ENCODE measurements at regions not wholly inside any gene's neighbourhood (a gene's known extent, or its start where the extent isn't known, plus 50 kb on each side); places are given as distances from the start of the nearest gene placed in this dataset.

- ChIA-PET CTCF (ENCODE audit: partially characterized antibody) (no interaction called here), POLR2A (ENCODE audit: partially characterized antibody) (no interaction called here)
- H3K79me2 ChIP-seq (ENCODE audit: control insufficient read depth in 1 of 2, insufficient read depth in 2 of 2, low read length in 2 of 2): no peaks in the 10 kb centered on the region
- H2AFZ ChIP-seq (ENCODE audit: low read length): no peak overlapping the region
- no peak overlapping the region for H2BK15ac ChIP-seq (ENCODE audit: low read length)
- no peak overlapping the region for H3K4me3 ChIP-seq (ENCODE audit: extremely low read depth in 1 of 4, insufficient read depth in 2 of 4, low read depth in 3 of 4, low read length in 4 of 4)
- H3K18ac ChIP-seq (ENCODE audit: extremely low read depth, low read length): no peak overlapping the region
- H2BK20ac ChIP-seq (ENCODE audit: low read length): no peak overlapping the region
- no peak overlapping the region for H3K27ac ChIP-seq (ENCODE audit: low read depth, low read length)
- H2BK12ac ChIP-seq (ENCODE audit: low read depth, low read length): no peak overlapping the region
- no peak overlapping the region for H2BK120ac ChIP-seq (replicated peaks; ENCODE audit: low read depth, low read length)
- DNase-seq (ENCODE audit: low read depth in 1 of 2, low spot score in 2 of 2): no peak
- H3K9ac ChIP-seq (replicated peaks in 1 of 4; ENCODE audit: extremely low read depth in 1 of 4, low read depth in 3 of 4, low read length in 3 of 4): no peak overlapping the region
- no peak overlapping the region for H4K5ac ChIP-seq (ENCODE audit: insufficient read length, low read depth, low read length)
- H3K36me3 ChIP-seq (ENCODE audit: control insufficient read depth in 2 of 4, insufficient read depth in 4 of 4, low read length in 3 of 4): no peaks in the 10 kb centered on the region
- no peak for FAIRE-seq
- no peak overlapping the region for H2BK5ac ChIP-seq (ENCODE audit: low read depth, low read length)
- no peaks in the 10 kb centered on the region for H3K23me2 ChIP-seq (ENCODE audit: low read depth, low read length)
- no peak overlapping the region for H2AK5ac ChIP-seq (ENCODE audit: low read depth, low read length)
- no peak overlapping the region for H4K91ac ChIP-seq (replicated peaks; ENCODE audit: insufficient read length, low read length)
- H4K8ac ChIP-seq (ENCODE audit: extremely low read depth, insufficient read depth, low read length): no peak overlapping the region
- H4K20me1 ChIP-seq (replicated peaks in 1 of 2; ENCODE audit: control insufficient read depth in 1 of 2, insufficient read depth in 2 of 2, low read length in 2 of 2): no peaks in the 10 kb centered on the region
- no peaks in the 10 kb centered on the region for H3K4me1 ChIP-seq (replicated peaks in 1 of 4; ENCODE audit: control insufficient read depth in 3 of 4, insufficient read depth in 4 of 4, low read length in 3 of 4)
- no peaks in the 10 kb centered on the region for H3K9me3 ChIP-seq (ENCODE audit: insufficient read depth in 2 of 2, low read depth in 1 of 2, low read length in 1 of 2)
- no peaks in the 10 kb centered on the region for H3K27me3 ChIP-seq (replicated peaks in 1 of 4; ENCODE audit: control insufficient read depth in 3 of 4, extremely low read depth in 1 of 4, insufficient read depth in 3 of 4, low read length in 3 of 4)
- no peak overlapping the region for H3K23ac ChIP-seq (ENCODE audit: insufficient read length)
- no peaks in the 10 kb centered on the region for H3K79me1 ChIP-seq (ENCODE audit: low read depth, low read length)
- H3K4me2 ChIP-seq (ENCODE audit: insufficient read depth in 1 of 2, low read depth in 2 of 2, low read length in 2 of 2): no peak overlapping the region
- no peak overlapping the region for H3K14ac ChIP-seq (ENCODE audit: insufficient read length)
- H3K56ac ChIP-seq (replicated peaks; ENCODE audit: insufficient read length, low read depth, low read length): no peak overlapping the region
- H3K4ac ChIP-seq (replicated peaks; ENCODE audit: insufficient read length, low read depth, low read length): no peak overlapping the region
- TF ChIP-seq, protein P1, sequence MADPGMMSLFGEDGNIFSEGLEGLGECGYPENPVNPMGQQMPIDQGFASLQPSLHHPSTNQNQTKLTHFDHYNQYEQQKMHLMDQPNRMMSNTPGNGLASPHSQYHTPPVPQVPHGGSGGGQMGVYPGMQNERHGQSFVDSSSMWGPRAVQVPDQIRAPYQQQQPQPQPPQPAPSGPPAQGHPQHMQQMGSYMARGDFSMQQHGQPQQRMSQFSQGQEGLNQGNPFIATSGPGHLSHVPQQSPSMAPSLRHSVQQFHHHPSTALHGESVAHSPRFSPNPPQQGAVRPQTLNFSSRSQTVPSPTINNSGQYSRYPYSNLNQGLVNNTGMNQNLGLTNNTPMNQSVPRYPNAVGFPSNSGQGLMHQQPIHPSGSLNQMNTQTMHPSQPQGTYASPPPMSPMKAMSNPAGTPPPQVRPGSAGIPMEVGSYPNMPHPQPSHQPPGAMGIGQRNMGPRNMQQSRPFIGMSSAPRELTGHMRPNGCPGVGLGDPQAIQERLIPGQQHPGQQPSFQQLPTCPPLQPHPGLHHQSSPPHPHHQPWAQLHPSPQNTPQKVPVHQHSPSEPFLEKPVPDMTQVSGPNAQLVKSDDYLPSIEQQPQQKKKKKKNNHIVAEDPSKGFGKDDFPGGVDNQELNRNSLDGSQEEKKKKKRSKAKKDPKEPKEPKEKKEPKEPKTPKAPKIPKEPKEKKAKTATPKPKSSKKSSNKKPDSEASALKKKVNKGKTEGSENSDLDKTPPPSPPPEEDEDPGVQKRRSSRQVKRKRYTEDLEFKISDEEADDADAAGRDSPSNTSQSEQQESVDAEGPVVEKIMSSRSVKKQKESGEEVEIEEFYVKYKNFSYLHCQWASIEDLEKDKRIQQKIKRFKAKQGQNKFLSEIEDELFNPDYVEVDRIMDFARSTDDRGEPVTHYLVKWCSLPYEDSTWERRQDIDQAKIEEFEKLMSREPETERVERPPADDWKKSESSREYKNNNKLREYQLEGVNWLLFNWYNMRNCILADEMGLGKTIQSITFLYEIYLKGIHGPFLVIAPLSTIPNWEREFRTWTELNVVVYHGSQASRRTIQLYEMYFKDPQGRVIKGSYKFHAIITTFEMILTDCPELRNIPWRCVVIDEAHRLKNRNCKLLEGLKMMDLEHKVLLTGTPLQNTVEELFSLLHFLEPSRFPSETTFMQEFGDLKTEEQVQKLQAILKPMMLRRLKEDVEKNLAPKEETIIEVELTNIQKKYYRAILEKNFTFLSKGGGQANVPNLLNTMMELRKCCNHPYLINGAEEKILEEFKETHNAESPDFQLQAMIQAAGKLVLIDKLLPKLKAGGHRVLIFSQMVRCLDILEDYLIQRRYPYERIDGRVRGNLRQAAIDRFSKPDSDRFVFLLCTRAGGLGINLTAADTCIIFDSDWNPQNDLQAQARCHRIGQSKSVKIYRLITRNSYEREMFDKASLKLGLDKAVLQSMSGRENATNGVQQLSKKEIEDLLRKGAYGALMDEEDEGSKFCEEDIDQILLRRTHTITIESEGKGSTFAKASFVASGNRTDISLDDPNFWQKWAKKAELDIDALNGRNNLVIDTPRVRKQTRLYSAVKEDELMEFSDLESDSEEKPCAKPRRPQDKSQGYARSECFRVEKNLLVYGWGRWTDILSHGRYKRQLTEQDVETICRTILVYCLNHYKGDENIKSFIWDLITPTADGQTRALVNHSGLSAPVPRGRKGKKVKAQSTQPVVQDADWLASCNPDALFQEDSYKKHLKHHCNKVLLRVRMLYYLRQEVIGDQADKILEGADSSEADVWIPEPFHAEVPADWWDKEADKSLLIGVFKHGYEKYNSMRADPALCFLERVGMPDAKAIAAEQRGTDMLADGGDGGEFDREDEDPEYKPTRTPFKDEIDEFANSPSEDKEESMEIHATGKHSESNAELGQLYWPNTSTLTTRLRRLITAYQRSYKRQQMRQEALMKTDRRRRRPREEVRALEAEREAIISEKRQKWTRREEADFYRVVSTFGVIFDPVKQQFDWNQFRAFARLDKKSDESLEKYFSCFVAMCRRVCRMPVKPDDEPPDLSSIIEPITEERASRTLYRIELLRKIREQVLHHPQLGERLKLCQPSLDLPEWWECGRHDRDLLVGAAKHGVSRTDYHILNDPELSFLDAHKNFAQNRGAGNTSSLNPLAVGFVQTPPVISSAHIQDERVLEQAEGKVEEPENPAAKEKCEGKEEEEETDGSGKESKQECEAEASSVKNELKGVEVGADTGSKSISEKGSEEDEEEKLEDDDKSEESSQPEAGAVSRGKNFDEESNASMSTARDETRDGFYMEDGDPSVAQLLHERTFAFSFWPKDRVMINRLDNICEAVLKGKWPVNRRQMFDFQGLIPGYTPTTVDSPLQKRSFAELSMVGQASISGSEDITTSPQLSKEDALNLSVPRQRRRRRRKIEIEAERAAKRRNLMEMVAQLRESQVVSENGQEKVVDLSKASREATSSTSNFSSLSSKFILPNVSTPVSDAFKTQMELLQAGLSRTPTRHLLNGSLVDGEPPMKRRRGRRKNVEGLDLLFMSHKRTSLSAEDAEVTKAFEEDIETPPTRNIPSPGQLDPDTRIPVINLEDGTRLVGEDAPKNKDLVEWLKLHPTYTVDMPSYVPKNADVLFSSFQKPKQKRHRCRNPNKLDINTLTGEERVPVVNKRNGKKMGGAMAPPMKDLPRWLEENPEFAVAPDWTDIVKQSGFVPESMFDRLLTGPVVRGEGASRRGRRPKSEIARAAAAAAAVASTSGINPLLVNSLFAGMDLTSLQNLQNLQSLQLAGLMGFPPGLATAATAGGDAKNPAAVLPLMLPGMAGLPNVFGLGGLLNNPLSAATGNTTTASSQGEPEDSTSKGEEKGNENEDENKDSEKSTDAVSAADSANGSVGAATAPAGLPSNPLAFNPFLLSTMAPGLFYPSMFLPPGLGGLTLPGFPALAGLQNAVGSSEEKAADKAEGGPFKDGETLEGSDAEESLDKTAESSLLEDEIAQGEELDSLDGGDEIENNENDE (IDR thresholded peaks at IDR 0.05; ENCODE audit: insufficient replicate concordance, low read length): no peak
- no peak for TF ChIP-seq CBX5 (IDR thresholded peaks at IDR 0.05; ENCODE audit: low read depth, low read length)
Observed at GRCh38 chr18:29626094-29626493, 1416.4 kb downstream of the DSC3 start.
